ENCODE measurements at regions not wholly inside any gene's neighbourhood (a gene's known extent, or its start where the extent isn't known, plus 50 kb on each side); places are given as distances from the start of the nearest gene placed in this dataset.

DNA sequence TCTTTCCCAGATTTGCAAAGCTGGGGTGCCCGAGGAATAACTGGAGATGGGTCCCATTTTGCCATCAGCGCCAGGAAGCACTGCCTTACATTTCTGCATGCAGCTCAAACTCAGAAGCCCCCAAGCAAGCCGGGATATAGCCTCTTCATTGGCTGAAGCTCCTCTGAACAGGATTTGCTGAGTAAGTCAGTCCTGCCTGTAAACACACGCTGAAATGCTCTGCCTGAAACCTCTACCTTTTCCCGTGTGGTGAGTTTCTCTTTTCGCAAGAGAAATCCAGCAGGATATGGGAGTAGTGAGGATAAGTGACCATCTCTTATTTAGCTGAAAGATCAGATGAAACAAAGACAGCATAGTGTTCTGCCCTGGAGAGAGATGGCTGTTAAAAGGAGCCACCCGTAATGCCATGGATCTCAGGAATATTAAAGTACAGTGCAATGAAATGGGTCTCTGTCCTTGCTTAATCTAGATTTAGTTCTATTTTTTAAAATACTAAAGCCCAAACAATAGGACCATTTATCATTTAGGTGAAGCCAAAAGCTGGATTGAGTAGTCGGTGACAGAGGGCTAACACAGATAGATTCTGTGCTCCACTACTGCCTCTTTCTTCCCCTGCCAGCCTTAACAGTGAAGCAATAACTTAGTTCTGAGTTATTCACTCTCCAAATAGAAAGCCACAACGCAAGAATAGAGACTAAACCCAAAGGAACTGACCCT lies 177.5 kb upstream of the PPP2R2B start:
- FAIRE-seq (no peak), DNase-seq (ENCODE audit: low read depth) (no peak)
- no peak overlapping the region for H3K4me3 ChIP-seq (ENCODE audit: low read depth, low read length)
- TF ChIP-seq, protein P1, sequence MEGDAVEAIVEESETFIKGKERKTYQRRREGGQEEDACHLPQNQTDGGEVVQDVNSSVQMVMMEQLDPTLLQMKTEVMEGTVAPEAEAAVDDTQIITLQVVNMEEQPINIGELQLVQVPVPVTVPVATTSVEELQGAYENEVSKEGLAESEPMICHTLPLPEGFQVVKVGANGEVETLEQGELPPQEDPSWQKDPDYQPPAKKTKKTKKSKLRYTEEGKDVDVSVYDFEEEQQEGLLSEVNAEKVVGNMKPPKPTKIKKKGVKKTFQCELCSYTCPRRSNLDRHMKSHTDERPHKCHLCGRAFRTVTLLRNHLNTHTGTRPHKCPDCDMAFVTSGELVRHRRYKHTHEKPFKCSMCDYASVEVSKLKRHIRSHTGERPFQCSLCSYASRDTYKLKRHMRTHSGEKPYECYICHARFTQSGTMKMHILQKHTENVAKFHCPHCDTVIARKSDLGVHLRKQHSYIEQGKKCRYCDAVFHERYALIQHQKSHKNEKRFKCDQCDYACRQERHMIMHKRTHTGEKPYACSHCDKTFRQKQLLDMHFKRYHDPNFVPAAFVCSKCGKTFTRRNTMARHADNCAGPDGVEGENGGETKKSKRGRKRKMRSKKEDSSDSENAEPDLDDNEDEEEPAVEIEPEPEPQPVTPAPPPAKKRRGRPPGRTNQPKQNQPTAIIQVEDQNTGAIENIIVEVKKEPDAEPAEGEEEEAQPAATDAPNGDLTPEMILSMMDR (IDR thresholded peaks at IDR 0.05; ENCODE audit: insufficient read depth, low read length, severe bottlenecking), result no peak
- no peaks in the 10 kb centered on the region for H3K36me3 ChIP-seq (ENCODE audit: control insufficient read depth, insufficient read depth, low read length)
- H3K27me3 ChIP-seq (ENCODE audit: control insufficient read depth, insufficient read depth, low read length), result peaks cover 6% of the 10 kb centered on the region

DNA sequence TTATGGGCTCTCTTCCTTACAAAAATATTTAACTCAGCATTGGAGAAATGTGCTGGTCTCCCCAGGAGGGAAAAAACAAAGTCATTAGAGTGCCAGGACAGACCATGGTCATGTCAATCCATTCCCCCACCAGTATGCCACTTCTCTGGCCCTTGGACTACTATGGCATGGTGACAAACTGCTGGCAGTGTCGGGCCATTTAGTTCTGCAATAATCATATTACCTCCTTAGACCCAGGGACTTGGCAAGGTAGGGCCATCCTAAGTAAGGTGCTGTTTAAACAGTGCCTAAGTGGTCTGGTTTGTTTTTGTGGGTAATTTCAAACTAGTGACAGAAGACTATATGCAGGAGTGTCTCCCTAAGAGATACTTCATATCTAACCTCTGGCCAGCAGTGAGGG lies 177.8 kb upstream of the STK32A start:
- Histone ChIP-seq H3K27me3 (ENCODE audit: control insufficient read depth, insufficient read depth, low read length) (peaks cover 6% of the 10 kb centered on the region), H3K4me3 (ENCODE audit: low read depth, low read length) (no peak overlapping the region), H3K36me3 (ENCODE audit: control insufficient read depth, insufficient read depth, low read length) (no peaks in the 10 kb centered on the region)
- TF ChIP-seq, protein P1 (IDR thresholded peaks at IDR 0.05; ENCODE audit: insufficient read depth, low read length, severe bottlenecking), result no peak
- no peak for DNase-seq (ENCODE audit: low read depth)
- FAIRE-seq, result no peak

DNA sequence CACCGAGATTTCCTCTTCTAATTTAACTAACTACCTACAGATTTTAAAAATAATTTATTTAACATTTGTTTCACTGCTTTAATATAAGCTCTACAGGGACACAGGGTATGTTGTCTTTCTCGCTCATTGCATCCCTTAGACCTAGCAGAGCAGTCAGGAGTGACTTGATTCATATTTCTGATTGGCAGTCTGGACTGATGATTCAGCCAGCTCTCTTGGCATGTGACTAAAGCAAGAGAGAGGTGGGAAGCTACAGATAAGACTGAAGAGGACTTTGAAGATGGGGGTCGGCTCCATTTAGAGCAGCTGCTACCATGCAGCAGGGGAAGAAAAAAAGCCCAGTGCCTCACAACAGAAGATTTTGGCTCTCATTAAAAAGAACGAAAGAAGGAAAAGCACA lies 173.4 kb upstream of the STK32A start:
- FAIRE-seq, result no peak
- H3K36me3 ChIP-seq (ENCODE audit: control insufficient read depth, insufficient read depth, low read length), result no peaks in the 10 kb centered on the region
- DNase-seq (ENCODE audit: low read depth), result no peak
- TF ChIP-seq, protein P1 (IDR thresholded peaks at IDR 0.05; ENCODE audit: insufficient read depth, low read length, severe bottlenecking), result no peak
- H3K27me3 ChIP-seq (ENCODE audit: control insufficient read depth, insufficient read depth, low read length), result no peaks in the 10 kb centered on the region
- no peak overlapping the region for H3K4me3 ChIP-seq (ENCODE audit: low read depth, low read length)

DNA sequence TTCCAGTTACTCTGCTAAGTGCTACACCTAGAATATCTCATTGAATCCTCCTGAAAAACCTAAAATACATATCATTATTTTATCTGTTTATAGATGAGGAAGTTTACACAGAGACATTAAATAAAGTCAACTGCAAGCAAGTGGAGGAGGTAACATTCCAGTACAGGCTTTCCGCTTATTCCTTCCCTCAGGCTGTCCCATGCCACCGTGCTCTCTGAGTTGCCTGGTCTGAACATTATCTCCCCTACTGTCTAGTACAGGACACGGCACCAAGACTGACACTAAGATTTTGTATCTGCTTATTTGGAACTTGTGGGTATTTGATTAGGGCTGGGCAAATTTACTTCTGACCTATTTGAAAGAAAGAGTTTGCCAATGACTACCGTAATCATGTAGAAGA lies 172.4 kb upstream of the STK32A start:
- Histone ChIP-seq H3K4me3 (ENCODE audit: low read depth, low read length) (no peak overlapping the region), H3K27me3 (ENCODE audit: control insufficient read depth, insufficient read depth, low read length) (no peaks in the 10 kb centered on the region), H3K36me3 (ENCODE audit: control insufficient read depth, insufficient read depth, low read length) (no peaks in the 10 kb centered on the region)
- DNase-seq (ENCODE audit: low read depth) (no peak), FAIRE-seq (no peak)
- TF ChIP-seq, protein P1 (IDR thresholded peaks at IDR 0.05; ENCODE audit: insufficient read depth, low read length, severe bottlenecking), result no peak

DNA sequence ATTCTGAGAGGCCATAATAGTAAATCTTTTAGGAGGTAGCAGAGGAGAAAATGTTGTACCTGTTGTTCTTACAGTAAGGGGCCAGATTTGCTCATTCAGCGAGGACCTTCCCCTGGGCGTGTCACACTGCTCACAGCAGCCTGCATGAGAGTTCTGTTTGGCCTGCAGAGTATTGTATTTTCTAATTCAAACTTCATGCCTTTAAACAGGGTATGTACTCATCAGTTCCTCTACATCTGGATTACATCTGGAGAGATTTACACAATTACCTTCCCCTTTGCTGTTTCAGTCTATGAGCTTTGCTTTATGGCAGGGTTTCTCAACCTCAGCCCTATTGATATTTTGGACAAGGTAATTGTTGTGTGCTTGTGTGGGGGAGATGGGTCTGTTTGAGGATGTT lies 170.9 kb upstream of the STK32A start:
- FAIRE-seq, result no peak
- no peaks in the 10 kb centered on the region for H3K36me3 ChIP-seq (ENCODE audit: control insufficient read depth, insufficient read depth, low read length)
- no peak overlapping the region for H3K4me3 ChIP-seq (ENCODE audit: low read depth, low read length)
- no peaks in the 10 kb centered on the region for H3K27me3 ChIP-seq (ENCODE audit: control insufficient read depth, insufficient read depth, low read length)
- TF ChIP-seq, protein P1 (IDR thresholded peaks at IDR 0.05; ENCODE audit: insufficient read depth, low read length, severe bottlenecking), result no peak
- DNase-seq (ENCODE audit: low read depth), result no peak

DNA sequence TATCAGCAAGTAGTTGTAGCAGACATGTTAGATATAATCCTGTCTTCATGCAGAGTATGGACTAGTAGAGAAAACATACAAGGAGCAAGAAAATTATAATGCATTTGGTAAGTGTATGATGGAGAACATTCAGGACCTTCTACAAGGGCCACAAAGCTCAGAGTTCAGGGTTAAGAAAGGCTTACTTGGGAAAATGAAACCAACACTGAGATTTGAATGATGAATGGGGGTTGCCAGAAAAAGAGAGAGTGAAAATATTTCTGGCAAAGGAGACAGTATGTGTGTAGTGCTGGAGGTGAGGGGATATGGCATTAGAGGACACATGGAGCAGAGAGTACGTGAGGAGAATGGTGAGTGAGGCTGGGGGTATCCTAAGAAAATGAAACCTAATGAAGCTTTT lies 169.8 kb upstream of the STK32A start:
- Histone ChIP-seq H3K36me3 (ENCODE audit: control insufficient read depth, insufficient read depth, low read length) (no peaks in the 10 kb centered on the region), H3K4me3 (ENCODE audit: low read depth, low read length) (no peak overlapping the region), H3K27me3 (ENCODE audit: control insufficient read depth, insufficient read depth, low read length) (no peaks in the 10 kb centered on the region)
- TF ChIP-seq, protein P1 (IDR thresholded peaks at IDR 0.05; ENCODE audit: insufficient read depth, low read length, severe bottlenecking), result no peak
- FAIRE-seq (no peak), DNase-seq (ENCODE audit: low read depth) (no peak)

All from bronchial epithelial cell (primary cell).